Natural killer cell (primary cell): ENCODE measurements at regions not wholly inside any gene's neighbourhood (a gene's known extent, or its start where the extent isn't known, plus 50 kb on each side); places are given as distances from the start of the nearest gene placed in this dataset.

ENCODE experiments used
- ATAC-seq, 3 donors: fragments of 150-1000 bp in 2 of 3; fragments of 200-7000 bp in 1 of 3; cut with Tn5 transposase; 1 replicate in 1 of 3; 2 replicates in 2 of 3; pipeline ENCODE4 v1.10.0; 2021; ENCODE audit warnings: mild to moderate bottlenecking in 2 of 3, moderate library complexity in 2 of 3
- DNase-seq, 2 donors: peaks; one replicate each; pipeline versions ENCODE4 v3.0.0 to v3.0.0-alpha.2; 2013 to 2021; ENCODE audit warnings: mixed read lengths in 1 of 2
- H3K27ac ChIP-seq: one replicate; pipeline ENCODE4 v1.5.1; 2013; ENCODE audit warnings: mild to moderate bottlenecking, low read length
- H3K27me3 ChIP-seq: one replicate; pipeline ENCODE4 v1.6.1; 2013; ENCODE audit warnings: low read length; ENCODE audit not compliant: control insufficient read depth, insufficient read depth
- H3K36me3 ChIP-seq: one replicate; pipeline ENCODE4 v1.6.1; 2013; ENCODE audit warnings: low read length; ENCODE audit not compliant: control insufficient read depth, insufficient read depth
- H3K4me1 ChIP-seq: one replicate; pipeline ENCODE4 v1.6.1; 2013; ENCODE audit warnings: low read length; ENCODE audit not compliant: control insufficient read depth, insufficient read depth
- H3K4me3 ChIP-seq: one replicate; pipeline ENCODE4 v1.5.1; 2013; ENCODE audit warnings: low read length
- H3K9me3 ChIP-seq: one replicate; pipeline ENCODE4 v1.6.1; 2013; ENCODE audit warnings: low read length; ENCODE audit not compliant: control insufficient read depth, insufficient read depth
- H3K27ac Mint-ChIP-seq, 2 donors: one replicate each; pipeline ENCODE4 v1.8.0; 2022; ENCODE audit warnings: mild to moderate bottlenecking in 2 of 2, mixed read lengths in 2 of 2, moderate library complexity in 1 of 2
- H3K27me3 Mint-ChIP-seq, 2 donors: one replicate each; pipeline ENCODE4 v1.8.0; 2022; ENCODE audit warnings: low read depth in 2 of 2, mixed read lengths in 2 of 2
- H3K36me3 Mint-ChIP-seq: one replicate; pipeline ENCODE4 v1.8.0; 2022; ENCODE audit warnings: mixed read lengths
- H3K4me1 Mint-ChIP-seq, 2 donors: one replicate each; pipeline ENCODE4 v1.8.0; 2022; ENCODE audit warnings: mixed read lengths in 2 of 2
- H3K4me3 Mint-ChIP-seq: one replicate; pipeline ENCODE4 v1.8.0; 2022; ENCODE audit warnings: mild to moderate bottlenecking, moderate library complexity, mixed read lengths
- H3K9me3 Mint-ChIP-seq, 2 donors: one replicate each; pipeline ENCODE4 v1.8.0; 2022; ENCODE audit warnings: mixed read lengths in 2 of 2
- CTCF ChIP-seq: fragments of 200-600 bp; IDR thresholded peaks from one replicate; pipeline ENCODE4 v1.8.0; 2022; ENCODE audit warnings: antibody characterized with exemption
- WGBS: methylation state at CpG from one replicate; pipeline ENCODE4 v1.1.7; 2013; ENCODE audit warnings: missing lambda C conversion rate; ENCODE audit not compliant: insufficient coverage; 5-methylcytosine and 5-hydroxymethylcytosine counted together
- intact Hi-C: fragments of 100-400 bp; cut with micrococcal nuclease; formaldehyde crosslinking; loops from one replicate; pipeline ENCODE4 v1.14.2; 2022

DNA sequence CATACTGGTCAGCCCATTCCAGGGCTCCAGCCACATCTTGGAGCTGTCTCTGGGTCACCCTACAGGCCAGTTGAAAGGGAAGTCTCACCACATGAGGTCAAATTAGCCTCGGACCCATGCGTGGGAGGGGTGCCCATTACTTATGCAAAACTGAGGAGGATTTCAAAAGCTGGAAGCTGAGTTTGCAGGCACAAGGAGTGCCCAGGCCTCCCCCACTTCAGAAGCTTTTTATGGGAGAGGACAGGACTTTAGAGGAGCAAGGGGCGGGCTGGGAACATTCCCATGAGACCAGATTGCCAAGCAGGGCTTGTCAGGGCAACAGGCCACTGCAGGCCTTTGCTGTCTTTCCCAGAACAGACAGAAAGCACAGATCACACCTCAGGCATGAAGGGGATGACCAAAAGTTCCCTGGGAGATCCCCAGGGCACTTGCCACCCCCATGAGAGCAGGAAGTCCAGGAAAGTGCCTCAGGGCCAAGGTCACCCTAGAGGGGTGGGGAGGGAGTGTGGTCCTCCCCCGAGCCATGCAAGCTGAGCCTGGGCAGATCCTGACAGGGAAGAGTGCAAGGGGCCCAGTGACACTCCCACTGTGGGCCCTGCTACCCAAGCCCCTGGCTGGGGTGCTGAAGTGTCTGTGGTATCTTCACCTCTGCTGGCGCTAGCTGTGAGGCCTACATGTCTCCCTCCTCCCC lies 267.7 kb downstream of the BCL11A start:
- Mint-ChIP-seq H3K9me3 (no peaks in the 10 kb centered on the region), H3K27me3 (no peaks in the 10 kb centered on the region), H3K4me3 (no peak overlapping the region), H3K27ac (no peak overlapping the region), H3K4me1 (no peaks in the 10 kb centered on the region), H3K36me3 (no peaks in the 10 kb centered on the region)
- intact Hi-C loops, result no loop called here
- 87% methylated on average over 5 of the region's 5 CpGs for WGBS
- Histone ChIP-seq H3K4me3 (no peak overlapping the region), H3K4me1 (no peaks in the 10 kb centered on the region), H3K27me3 (no peaks in the 10 kb centered on the region), H3K9me3 (no peaks in the 10 kb centered on the region), H3K27ac (no peak overlapping the region), H3K36me3 (no peaks in the 10 kb centered on the region)
- DNase-seq (no peak), ATAC-seq (no peak)
- no peak for TF ChIP-seq CTCF

GRCh38 chr2:60283626-60284025 lies 269.8 kb downstream of the BCL11A start:
- no peaks in the 10 kb centered on the region for H3K9me3 ChIP-seq
- no peaks in the 10 kb centered on the region for H3K36me3 Mint-ChIP-seq
- peaks cover 0 to 5% of the 10 kb centered on the region in 2 donors for H3K27me3 Mint-ChIP-seq
- no peaks in the 10 kb centered on the region for H3K9me3 Mint-ChIP-seq
- H3K4me3 Mint-ChIP-seq, result no peak overlapping the region
- H3K27me3 ChIP-seq, result no peaks in the 10 kb centered on the region
- no peak overlapping the region for H3K27ac ChIP-seq
- H3K4me3 ChIP-seq, result no peak overlapping the region
- H3K27ac Mint-ChIP-seq, result no peak overlapping the region
- no peaks in the 10 kb centered on the region for H3K4me1 Mint-ChIP-seq
- WGBS, result 87% methylated on average over 4 of the region's 4 CpGs
- TF ChIP-seq CTCF, result no peak
- no peaks in the 10 kb centered on the region for H3K36me3 ChIP-seq
- ATAC-seq (no peak), DNase-seq (no peak)
- intact Hi-C loops, result no loop called here
- no peaks in the 10 kb centered on the region for H3K4me1 ChIP-seq

- no peak for ATAC-seq
- intact Hi-C loops, result no loop called here
- Histone ChIP-seq H3K9me3 (no peaks in the 10 kb centered on the region), H3K4me3 (no peak overlapping the region), H3K4me1 (no peaks in the 10 kb centered on the region), H3K27ac (no peak overlapping the region), H3K36me3 (no peaks in the 10 kb centered on the region), H3K27me3 (no peaks in the 10 kb centered on the region)
- Mint-ChIP-seq H3K4me3 (no peak overlapping the region), H3K36me3 (no peaks in the 10 kb centered on the region), H3K27ac (no peak overlapping the region), H3K9me3 (no peaks in the 10 kb centered on the region), H3K4me1 (no peaks in the 10 kb centered on the region), H3K27me3 (peaks cover 0 to 5% of the 10 kb centered on the region in 2 donors)
- no peak for DNase-seq
- no peak for TF ChIP-seq CTCF
Observed at GRCh38 chr2:60282886-60283285, 270.6 kb downstream of the BCL11A start.

DNA sequence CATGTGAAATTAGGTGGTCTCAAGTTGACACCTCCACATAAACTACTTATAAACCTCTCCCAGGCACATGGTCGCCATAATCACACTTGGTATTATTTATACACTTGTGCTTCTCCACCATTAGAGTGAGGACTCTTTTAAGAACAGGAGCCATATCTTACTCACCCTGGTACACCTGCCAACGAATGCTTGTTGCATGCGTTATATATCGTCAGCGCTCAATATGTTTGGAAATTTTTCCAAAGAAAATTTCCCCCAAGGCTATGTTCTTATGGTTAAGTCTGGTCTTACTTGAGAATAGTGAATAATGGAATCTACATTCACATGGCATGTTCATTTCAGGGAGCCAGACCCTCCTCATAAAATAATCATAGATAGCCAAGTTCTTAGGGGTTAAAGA lies 271.7 kb downstream of the BCL11A start:
- intact Hi-C loops, result no loop called here
- no peak overlapping the region for H3K4me3 Mint-ChIP-seq
- H3K27ac Mint-ChIP-seq, result no peak overlapping the region
- no peaks in the 10 kb centered on the region for H3K9me3 Mint-ChIP-seq
- Histone ChIP-seq H3K9me3 (no peaks in the 10 kb centered on the region), H3K36me3 (no peaks in the 10 kb centered on the region), H3K27me3 (no peaks in the 10 kb centered on the region), H3K4me1 (no peaks in the 10 kb centered on the region), H3K27ac (no peak overlapping the region), H3K4me3 (no peak overlapping the region)
- H3K36me3 Mint-ChIP-seq, result no peaks in the 10 kb centered on the region
- H3K4me1 Mint-ChIP-seq, result no peaks in the 10 kb centered on the region
- no peak for TF ChIP-seq CTCF
- 95% methylated on average over 4 of the region's 5 CpGs for WGBS
- ATAC-seq, result no peak
- DNase-seq, result no peak
- H3K27me3 Mint-ChIP-seq, result peaks cover 0 to 5% of the 10 kb centered on the region in 2 donors
